Left colon (tissue), 2 donors: ENCODE measurements at regions not wholly inside any gene's neighbourhood (a gene's known extent, or its start where the extent isn't known, plus 50 kb on each side); places are given as distances from the start of the nearest gene placed in this dataset.
"Not testable (repeated sequence)": the region's sequence is repeated elsewhere in the genome, so short reads cannot be mapped to it uniquely, and the experiment has no call there.

ENCODE experiments used
- ATAC-seq: fragments of 200-7000 bp; cut with Tn5 transposase; one replicate; pipeline ENCODE4 v1.9.1; 2020; ENCODE audit warnings: mild to moderate bottlenecking, moderate library complexity
- DNase-seq, 2 donors: peaks; one replicate each; pipeline ENCODE4 v3.0.0-alpha.2; 2020
- intact Hi-C, 2 donors: fragments of 100-400 bp; cut with DNase I in 1 of 2; cut with micrococcal nuclease in 1 of 2; formaldehyde crosslinking; loops; one replicate each; pipeline versions ENCODE4 v1.11.2 to v1.14.0; 2022; cut with DNase I, micrococcal nuclease
- donor health status: DM: no; HTN: no; CAD: no.
- donor health status: DM: yes; HTN: yes; CAD: no.

DNA sequence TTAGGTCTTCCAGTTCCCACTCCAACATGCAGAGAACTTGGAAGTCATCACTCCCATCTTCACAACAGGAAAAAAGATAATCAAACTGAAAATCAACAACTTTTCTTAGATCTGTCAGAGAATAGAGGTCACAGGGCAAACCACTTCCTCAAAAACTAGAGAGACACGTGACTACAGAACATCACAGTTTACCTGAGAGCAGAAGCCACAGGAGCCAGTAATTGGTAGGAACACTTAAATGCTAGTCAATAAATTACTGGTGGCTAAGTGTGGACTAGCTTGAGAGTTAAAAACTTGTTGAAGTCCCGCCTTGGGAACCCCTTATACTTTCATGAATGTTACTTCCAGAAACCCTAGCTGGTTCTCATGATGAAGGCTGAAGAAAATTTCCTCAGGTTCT, 81.1 kb downstream of the THSD1 start:
- DNase-seq, ATAC-seq, intact Hi-C loops: not testable (repeated sequence)

DNA sequence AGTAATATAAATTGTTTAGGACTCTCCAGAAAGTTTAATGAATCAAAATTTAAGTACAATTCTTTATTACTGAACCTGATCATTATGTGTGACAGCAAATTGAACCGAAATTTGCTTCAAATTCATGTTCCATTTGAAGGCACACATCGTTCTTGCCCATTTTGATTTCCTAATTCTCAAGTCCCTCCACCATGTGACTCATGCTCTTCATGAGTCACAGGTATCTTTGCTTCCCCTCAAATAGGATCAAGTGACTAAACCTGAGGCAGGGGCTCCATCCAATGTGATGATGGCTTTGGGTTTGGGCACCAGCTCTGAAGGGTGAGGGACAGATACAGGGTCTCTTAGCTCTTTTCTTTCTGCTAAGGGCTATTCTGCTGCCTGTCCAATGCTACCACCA, 86.1 kb downstream of the THSD1 start:
- DNase-seq (no peak), ATAC-seq (no peak)
- intact Hi-C loops = no loop called here

DNA sequence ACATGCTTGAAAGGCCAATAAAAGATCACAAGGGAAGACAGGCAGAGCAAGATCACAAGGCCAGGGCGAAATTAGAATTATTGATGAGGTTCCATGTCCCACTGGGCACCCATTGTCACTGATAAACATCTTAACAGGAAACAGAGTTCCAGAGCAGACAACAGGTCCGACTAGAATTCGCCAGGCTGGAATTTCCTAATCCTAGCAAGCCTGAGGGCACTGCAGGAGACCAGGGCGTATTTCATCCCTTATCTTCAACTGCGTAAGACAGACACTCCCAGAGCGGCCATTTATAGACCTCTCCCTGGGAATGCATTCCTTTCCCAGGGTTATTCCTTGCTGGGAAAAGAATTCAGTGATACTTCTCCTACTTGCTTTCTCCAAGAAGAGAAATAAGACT, 96.1 kb downstream of the THSD1 start:
- intact Hi-C loops, DNase-seq, ATAC-seq: not testable (repeated sequence)

DNA sequence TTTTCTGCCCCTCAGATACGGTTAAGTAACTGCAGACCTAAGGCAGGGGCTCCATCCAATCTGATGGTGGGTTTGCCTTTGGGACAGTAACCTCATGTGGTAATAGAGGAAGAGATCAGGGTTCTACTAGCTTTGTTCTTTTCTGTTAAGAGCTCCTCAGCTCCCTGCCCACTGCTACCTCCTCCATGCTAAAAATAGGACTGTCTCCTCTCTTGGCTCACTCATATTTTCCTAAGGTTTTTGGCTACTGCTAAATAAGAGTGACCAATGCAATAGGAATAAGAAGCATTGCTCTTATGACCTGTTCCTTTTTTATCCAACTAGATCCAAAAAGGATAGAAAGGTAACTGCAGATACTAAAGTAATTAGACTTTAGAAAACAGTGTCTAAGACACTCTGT, 99.6 kb downstream of the THSD1 start:
- DNase-seq, ATAC-seq, intact Hi-C loops: not testable (repeated sequence)

DNA sequence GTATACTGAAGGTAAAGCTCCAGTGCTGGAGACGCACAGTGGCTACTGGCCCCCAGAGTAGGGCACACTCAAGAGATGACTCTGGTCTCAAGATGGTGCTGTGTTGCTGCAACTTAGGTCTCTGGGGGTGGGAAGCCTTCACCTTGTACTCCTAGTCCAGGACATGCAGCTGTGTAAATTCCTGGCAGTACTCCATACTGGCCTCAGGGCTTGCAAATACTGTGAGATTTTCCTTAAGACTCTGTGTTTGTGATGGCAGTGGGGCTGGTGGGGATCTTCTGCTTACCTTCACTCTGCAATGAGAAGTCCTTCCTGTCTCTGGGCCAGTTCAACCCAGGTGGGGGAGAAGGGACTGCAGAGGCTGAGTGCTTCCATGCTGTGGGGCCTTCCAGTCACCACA, 102.9 kb downstream of the THSD1 start:
- DNase-seq, ATAC-seq, intact Hi-C loops: not testable (repeated sequence)

DNA sequence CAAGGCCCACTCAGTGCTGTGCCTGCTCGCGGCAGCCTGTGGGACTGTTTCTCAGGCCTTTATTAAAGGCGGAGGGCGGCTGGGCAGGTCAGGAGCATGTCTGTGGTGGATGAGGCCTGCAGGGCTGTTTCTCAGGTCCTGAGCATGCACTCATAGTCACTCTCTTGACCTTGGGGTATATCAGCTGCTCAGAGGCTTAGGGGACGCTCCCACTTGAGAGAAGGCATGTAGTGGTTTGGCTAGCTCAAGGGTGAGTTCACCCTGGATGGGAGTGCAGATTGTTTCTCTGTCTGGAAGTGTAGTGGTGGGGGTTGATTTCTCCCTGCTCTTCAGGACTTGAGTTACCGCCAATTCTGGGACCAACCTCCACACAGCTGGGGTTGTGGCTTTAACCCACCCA, 103.3 kb downstream of the THSD1 start:
- intact Hi-C loops, DNase-seq, ATAC-seq: not testable (repeated sequence)

DNA sequence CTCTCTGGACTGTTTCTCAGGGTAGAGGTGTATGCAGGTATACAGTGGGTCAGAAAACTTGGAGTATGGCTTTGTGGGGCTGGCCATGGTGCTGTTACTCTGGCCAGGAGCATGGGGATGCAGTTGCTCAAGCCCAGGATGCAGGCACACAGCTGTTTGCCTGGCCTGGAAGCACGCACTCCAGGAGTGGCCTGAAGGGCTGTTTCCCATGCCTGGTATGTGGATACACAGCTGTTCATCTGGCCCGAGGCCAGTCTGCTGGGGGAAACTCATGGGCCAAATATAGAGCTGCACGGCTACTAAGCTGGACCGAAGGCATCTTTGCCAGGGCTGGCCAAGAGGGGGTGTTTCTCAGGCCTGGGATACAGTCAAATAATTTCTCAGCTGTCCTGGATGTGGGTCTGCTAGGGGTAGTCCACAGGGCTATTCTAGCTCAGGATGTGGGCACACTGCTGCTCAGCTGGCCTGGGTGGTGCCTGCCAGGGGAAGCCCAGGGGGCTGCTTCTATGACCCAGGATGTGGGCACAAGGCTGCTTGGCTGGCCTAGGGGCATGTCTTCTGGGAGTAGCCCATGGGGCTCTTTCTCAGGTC, 104.1 kb downstream of the THSD1 start:
- ATAC-seq, intact Hi-C loops, DNase-seq: not testable (repeated sequence)

DNA sequence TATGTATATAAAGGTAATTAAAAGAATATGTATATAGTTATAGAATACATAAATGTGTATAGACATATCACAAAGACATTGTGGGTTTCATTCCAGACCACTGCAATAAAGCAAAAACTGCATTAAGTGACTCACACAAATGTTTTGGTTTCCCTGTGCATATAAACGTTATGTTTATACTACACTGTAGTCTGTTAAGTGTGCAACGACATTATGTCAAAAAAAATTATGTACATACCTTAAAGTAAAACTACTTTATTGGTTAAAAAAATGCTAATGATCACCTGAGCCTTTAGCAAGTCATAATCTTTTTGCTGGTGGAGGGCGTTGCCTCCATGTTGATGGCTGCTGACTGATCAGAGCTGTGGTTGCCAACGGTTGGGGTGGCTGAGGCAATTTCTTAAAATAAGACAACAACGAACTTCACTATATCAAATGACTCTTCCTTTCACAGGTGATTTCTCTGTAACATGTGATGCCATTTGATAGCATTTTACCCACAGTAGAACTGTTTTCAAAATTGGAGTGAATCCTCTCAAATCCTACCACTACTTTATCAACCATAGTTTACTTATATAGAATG, 107.8 kb downstream of the THSD1 start:
- ATAC-seq, intact Hi-C loops, DNase-seq: not testable (repeated sequence)

DNA sequence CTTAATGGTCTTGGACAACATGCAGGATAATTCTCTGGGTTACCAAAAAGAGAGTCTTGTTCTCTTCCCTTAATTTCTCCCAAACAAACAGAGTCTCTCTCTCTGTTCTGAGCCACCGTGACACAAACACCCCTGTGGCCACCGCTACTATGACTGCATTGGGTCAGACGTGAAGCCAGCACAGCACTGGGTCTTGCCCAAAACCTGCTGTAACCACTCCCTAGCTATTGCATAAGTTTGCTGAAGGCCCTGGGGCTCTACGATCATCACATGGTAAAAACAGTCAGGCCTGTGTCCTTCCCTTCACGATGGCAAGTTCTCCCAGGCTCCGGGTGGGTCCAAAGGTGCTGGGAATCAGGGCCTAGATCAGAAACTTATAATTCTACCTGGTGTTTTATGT, 117.1 kb downstream of the THSD1 start:
- intact Hi-C loops, ATAC-seq, DNase-seq: not testable (repeated sequence)

DNA sequence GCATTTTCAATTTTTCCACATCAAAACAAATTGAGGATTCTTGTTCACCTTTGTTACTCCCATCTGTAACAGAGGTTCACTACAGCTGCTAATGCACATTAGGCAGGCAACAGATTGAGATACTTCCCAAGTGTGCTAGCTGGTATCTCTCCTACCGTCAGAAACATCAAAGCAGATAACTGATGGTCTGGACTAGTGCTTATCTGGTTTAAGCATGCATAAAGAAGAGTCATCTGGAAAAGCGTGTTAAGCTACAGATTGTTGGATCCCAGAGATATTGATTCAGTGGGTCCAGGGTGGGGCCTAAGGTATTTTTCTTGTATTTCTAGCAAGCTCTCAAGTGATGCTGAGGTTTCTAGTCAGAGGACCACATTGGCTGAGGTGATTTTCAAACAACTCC, 122.0 kb upstream of the NEK3 start:
- ATAC-seq, DNase-seq, intact Hi-C loops: not testable (repeated sequence)

DNA sequence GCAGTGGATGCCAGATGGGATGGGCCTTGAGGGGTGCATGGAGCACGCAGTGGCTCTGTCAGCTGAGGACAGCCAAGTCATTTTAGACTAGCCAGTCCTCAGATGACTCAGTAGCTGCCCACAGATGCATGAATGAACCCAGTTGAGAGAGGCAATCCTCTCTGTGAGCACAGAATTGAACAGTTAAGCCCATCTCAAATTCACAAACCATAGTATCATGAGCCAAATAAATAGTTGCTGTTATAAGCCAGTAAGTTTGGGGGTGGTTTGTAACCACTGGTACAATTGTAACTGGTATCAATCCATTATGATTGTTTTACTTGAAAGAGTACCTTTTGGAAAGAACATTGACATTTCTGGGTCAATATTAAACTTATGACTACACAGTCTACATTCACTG, 120.0 kb upstream of the NEK3 start:
- ATAC-seq, DNase-seq, intact Hi-C loops: not testable (repeated sequence)

DNA sequence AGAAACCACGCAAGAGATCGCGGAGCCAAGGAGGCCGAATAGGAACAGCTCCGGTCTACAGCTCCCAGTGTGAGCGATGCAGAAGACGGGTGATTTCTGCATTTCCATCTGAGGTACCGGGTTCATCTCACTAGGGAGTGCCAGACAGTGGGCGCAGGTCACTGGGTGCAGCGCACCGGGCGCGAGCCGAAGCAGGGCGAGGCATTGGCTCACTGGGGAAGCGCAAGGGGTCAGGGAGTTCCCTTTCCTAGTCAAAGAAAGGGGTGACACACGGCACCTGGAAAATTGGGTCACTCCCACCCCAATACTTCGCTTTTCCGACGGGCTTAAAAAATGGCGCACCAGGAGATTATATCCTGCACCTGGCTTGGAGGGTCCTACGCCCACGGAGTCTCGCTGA, 94.9 kb upstream of the NEK3 start:
- intact Hi-C loops, ATAC-seq, DNase-seq: not testable (repeated sequence)

DNA sequence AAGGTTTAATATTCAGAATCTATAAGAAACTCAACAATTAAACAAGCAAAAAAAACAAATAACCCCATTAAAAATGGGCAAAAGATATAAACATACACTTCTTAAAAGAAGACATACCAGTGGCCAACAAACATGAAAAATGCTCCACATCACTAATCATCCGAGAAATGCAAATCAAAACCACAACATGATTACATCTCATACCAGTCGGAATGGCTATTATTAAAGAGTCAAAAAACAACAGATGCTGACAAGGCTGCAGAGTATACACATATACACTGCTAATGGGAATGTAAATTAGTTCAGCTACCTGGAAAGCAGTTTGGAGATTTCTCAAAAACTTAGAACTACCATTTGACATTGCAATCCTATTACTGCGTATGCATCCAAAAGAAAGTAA, 81.4 kb upstream of the NEK3 start:
- ATAC-seq, intact Hi-C loops, DNase-seq: not testable (repeated sequence)

DNA sequence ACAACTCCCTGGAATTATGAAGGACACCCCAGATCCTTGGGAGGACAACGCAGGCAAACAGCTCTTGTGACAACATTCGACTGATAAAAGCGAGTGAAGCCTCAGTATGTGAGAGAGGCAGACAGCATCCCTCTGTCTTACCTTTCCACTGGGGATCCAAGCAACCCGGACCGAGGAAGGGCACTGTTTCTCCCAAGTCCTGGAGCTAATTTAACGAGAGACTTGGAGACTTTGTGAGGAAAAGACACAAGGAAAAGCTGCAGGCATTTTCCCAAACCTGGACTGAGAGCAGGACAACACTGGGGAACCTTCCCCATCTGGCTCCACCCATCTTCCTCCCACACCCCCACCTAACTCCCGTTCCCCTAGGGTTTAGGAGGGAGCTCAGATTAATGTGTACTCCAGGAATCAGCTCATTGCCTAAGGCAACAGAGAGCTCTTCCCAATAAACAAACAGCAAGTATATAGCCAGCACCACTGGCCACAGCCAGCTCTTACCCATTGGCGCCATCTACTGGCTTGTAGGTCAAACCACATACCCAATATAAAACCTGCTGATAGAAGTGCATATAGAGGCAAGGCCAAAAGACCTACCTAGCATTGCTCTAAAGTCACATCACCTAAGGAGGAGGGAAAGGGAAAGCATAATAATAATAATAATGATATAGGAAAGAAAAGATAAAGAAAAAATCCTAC, 76.7 kb upstream of the NEK3 start:
- intact Hi-C loops = not testable (repeated sequence)
- peak; percentile 94 for ATAC-seq
- DNase-seq = peak in 1 of 2 donors; percentile 26

DNA sequence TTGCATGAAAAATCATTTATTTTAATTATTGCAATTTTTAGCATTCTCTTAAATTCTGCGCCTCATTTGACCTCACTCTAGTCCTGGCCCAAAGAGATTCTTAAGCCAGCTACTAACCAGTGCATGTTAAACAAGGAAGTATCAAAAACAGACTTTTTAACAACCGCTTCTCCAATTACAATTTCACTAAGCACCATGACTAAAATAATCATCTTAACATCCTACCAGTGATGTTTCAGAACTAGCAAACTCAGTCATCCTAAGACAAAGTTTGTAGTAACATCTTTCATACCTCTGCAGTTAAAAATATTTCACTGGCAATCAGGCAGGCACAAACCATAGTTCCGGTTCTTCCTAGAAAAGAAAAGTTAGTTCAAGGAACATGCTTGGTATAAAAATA, 75.5 kb upstream of the NEK3 start:
- DNase-seq, ATAC-seq, intact Hi-C loops: not testable (repeated sequence)

DNA sequence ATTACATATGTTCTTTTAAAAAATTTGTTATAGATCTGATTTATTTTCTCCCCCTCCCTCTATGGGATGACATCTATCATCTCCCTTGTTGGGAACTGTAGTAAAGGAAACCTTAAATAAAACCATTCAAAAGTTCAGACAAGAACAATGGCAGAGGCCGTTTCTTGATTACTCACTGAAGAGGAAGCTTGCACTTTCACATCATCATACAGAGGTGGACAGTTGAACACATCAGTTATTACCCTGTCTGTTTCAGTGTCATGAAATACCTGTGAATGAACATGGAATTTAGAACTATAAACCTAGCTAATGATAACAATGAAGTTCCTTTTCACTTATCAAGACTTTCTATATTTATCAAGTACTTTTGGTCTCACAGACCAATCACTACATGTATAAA, 63.7 kb upstream of the NEK3 start:
- intact Hi-C loops, DNase-seq, ATAC-seq: not testable (repeated sequence)

DNA sequence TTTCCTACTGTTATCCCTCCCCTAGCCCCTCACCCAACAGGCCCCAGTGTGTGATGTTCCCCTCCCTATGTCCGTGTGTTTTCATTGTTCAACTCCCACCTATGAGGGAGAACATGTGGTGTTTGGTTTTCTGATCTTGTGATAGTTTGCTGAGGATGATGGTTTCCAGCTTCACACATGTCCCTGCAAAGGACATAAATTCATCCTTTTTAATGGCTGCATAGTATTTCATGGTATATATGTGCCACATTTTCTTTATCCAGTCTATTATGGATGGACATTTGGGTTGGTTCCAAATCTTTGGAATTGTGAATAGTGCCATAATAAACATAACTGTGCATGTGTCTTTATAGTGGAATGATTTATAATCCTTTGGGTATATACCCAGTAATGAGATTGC, 54.5 kb upstream of the NEK3 start:
- DNase-seq, ATAC-seq, intact Hi-C loops: not testable (repeated sequence)

DNA sequence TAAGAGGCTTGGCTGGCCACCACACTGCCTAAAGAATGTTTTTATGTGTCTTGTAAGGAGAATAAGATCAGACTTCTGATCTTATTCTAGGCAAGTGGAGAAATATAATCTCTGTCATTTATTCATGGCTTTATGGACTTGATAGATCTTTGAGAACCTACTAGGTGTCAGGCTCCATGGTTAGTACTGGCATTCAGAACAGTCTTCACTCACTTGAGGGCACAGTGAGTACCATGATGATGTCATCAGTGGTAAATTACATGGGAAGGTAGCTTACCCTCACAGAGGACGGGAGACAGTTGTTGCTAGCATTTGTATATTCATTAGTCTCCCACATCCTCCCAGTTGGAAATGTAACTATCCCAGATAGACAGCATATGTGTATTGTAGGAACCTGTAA, 53.5 kb upstream of the NEK3 start:
- DNase-seq, ATAC-seq, intact Hi-C loops: not testable (repeated sequence)

DNA sequence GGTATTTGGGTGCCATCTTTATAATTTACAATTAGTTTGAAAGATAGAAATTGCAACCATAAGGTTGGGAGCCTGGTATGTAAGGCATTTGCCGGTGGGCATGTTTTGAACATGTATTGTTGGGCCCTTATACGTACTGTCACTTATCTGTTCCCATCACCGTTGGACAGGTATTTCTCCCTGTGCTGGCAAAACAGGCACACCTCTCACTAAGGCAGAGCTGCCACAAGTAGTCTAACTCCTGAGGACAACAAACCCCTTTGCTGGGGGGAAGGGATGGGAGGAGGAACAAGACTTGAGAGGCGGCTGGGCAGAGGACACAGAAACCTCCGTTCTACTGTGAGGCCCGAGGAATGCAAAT, 52.0 kb upstream of the NEK3 start:
- DNase-seq, ATAC-seq, intact Hi-C loops: not testable (repeated sequence)
